ENCODE measurements at regions not wholly inside any gene's neighbourhood (a gene's known extent, or its start where the extent isn't known, plus 50 kb on each side); places are given as distances from the start of the nearest gene placed in this dataset.

GRCh38 chr2:114283774-114284173 is 158.7 kb upstream of the DPP10 start:
- TF ChIP-seq, protein P1, sequence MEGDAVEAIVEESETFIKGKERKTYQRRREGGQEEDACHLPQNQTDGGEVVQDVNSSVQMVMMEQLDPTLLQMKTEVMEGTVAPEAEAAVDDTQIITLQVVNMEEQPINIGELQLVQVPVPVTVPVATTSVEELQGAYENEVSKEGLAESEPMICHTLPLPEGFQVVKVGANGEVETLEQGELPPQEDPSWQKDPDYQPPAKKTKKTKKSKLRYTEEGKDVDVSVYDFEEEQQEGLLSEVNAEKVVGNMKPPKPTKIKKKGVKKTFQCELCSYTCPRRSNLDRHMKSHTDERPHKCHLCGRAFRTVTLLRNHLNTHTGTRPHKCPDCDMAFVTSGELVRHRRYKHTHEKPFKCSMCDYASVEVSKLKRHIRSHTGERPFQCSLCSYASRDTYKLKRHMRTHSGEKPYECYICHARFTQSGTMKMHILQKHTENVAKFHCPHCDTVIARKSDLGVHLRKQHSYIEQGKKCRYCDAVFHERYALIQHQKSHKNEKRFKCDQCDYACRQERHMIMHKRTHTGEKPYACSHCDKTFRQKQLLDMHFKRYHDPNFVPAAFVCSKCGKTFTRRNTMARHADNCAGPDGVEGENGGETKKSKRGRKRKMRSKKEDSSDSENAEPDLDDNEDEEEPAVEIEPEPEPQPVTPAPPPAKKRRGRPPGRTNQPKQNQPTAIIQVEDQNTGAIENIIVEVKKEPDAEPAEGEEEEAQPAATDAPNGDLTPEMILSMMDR (IDR thresholded peaks at IDR 0.05; ENCODE audit: insufficient read depth, low read depth, low read length): no peak
- TF ChIP-seq EZH2 (IDR thresholded peaks at IDR 0.05; ENCODE audit: insufficient read depth, low read length): no peak
